ENCODE measurements at regions not wholly inside any gene's neighbourhood (a gene's known extent, or its start where the extent isn't known, plus 50 kb on each side); places are given as distances from the start of the nearest gene placed in this dataset.
A peak's percentile ranks its signal among the peaks of the same experiment; 100 is the strongest.
"Not testable (repeated sequence)": the region's sequence is repeated elsewhere in the genome, so short reads cannot be mapped to it uniquely, and the experiment has no call there.

GRCh38 chr6:6758546-6758914 lies 170.0 kb downstream of the LY86 start:
- no peaks in the 10 kb centered on the region for H3K36me3 ChIP-seq (ENCODE audit: control insufficient read depth, insufficient read depth, low read length)
- 44% methylated on average over 1 of the region's 3 CpGs for WGBS (ENCODE audit: insufficient coverage)
- H3K4me1 ChIP-seq (ENCODE audit: control insufficient read depth, insufficient read depth, low read length) = peaks cover 13% of the 10 kb centered on the region
- no peak overlapping the region for H3K27ac ChIP-seq (ENCODE audit: low read depth, low read length)
- H3K27me3 ChIP-seq (ENCODE audit: control insufficient read depth, insufficient read depth, low read length) = no peaks in the 10 kb centered on the region
- no peak for DNase-seq (ENCODE audit: low read depth in 4 of 6, low spot score in 6 of 6)
- no peak overlapping the region for H3K4me3 ChIP-seq (ENCODE audit: low read depth, low read length)
- H3K9me3 ChIP-seq (ENCODE audit: control insufficient read depth, insufficient read depth, low read length) = no peaks in the 10 kb centered on the region

GRCh38 chr6:6758915-6759654 lies 170.6 kb downstream of the LY86 start:
- no peaks in the 10 kb centered on the region for H3K9me3 ChIP-seq (ENCODE audit: control insufficient read depth, insufficient read depth, low read length)
- 18% methylated on average over 14 of the region's 22 CpGs for WGBS (ENCODE audit: insufficient coverage)
- H3K4me1 ChIP-seq (ENCODE audit: control insufficient read depth, insufficient read depth, low read length) = peaks cover 13% of the 10 kb centered on the region
- no peak overlapping the region for H3K4me3 ChIP-seq (ENCODE audit: low read depth, low read length)
- peak in 5 of 6 donors; percentile 56 to 94 (median 61) for DNase-seq (ENCODE audit: low read depth in 4 of 6, low spot score in 6 of 6)
- no peaks in the 10 kb centered on the region for H3K27me3 ChIP-seq (ENCODE audit: control insufficient read depth, insufficient read depth, low read length)
- H3K36me3 ChIP-seq (ENCODE audit: control insufficient read depth, insufficient read depth, low read length) = no peaks in the 10 kb centered on the region
- no peak overlapping the region for H3K27ac ChIP-seq (ENCODE audit: low read depth, low read length)

GRCh38 chr6:6760002-6760401 lies 171.5 kb downstream of the LY86 start:
- Histone ChIP-seq H3K4me3 (ENCODE audit: low read depth, low read length) (no peak overlapping the region), H3K9me3 (ENCODE audit: control insufficient read depth, insufficient read depth, low read length) (no peaks in the 10 kb centered on the region), H3K27me3 (ENCODE audit: control insufficient read depth, insufficient read depth, low read length) (no peaks in the 10 kb centered on the region), H3K36me3 (ENCODE audit: control insufficient read depth, insufficient read depth, low read length) (no peaks in the 10 kb centered on the region), H3K27ac (ENCODE audit: low read depth, low read length) (no peak overlapping the region), H3K4me1 (ENCODE audit: control insufficient read depth, insufficient read depth, low read length) (peaks cover 13% of the 10 kb centered on the region)
- WGBS (ENCODE audit: insufficient coverage) = no CpG with 5 or more reads among the region's 3 CpGs
- DNase-seq (ENCODE audit: low read depth in 4 of 6, low spot score in 6 of 6) = peak in 1 of 6 donors; percentile 55

- not testable (repeated sequence) for H3K27ac ChIP-seq (ENCODE audit: low read depth, low read length); H3K36me3 ChIP-seq (ENCODE audit: control insufficient read depth, insufficient read depth, low read length); H3K9me3 ChIP-seq (ENCODE audit: control insufficient read depth, insufficient read depth, low read length); H3K4me3 ChIP-seq (ENCODE audit: low read depth, low read length); H3K27me3 ChIP-seq (ENCODE audit: control insufficient read depth, insufficient read depth, low read length); DNase-seq (ENCODE audit: low read depth in 4 of 6, low spot score in 6 of 6)
- WGBS (ENCODE audit: insufficient coverage) = 93% methylated on average over 24 of the region's 27 CpGs
- peaks cover 13% of the 10 kb centered on the region for H3K4me1 ChIP-seq (ENCODE audit: control insufficient read depth, insufficient read depth, low read length)
Observed at GRCh38 chr6:6762566-6762965, 174.0 kb downstream of the LY86 start.

GRCh38 chr6:6764764-6765434 lies 176.4 kb downstream of the LY86 start:
- no peaks in the 10 kb centered on the region for H3K27me3 ChIP-seq (ENCODE audit: control insufficient read depth, insufficient read depth, low read length)
- no peaks in the 10 kb centered on the region for H3K36me3 ChIP-seq (ENCODE audit: control insufficient read depth, insufficient read depth, low read length)
- H3K9me3 ChIP-seq (ENCODE audit: control insufficient read depth, insufficient read depth, low read length) = no peaks in the 10 kb centered on the region
- 93% methylated on average over 2 of the region's 3 CpGs for WGBS (ENCODE audit: insufficient coverage)
- DNase-seq (ENCODE audit: low read depth in 4 of 6, low spot score in 6 of 6) = no peak
- H3K4me3 ChIP-seq (ENCODE audit: low read depth, low read length) = no peak overlapping the region
- no peaks in the 10 kb centered on the region for H3K4me1 ChIP-seq (ENCODE audit: control insufficient read depth, insufficient read depth, low read length)
- H3K27ac ChIP-seq (ENCODE audit: low read depth, low read length) = no peak overlapping the region

GRCh38 chr6:6766230-6766905 lies 177.8 kb downstream of the LY86 start:
- WGBS (ENCODE audit: insufficient coverage) = 93% methylated on average over 6 of the region's 6 CpGs
- H3K4me3 ChIP-seq (ENCODE audit: low read depth, low read length) = no peak overlapping the region
- H3K36me3 ChIP-seq (ENCODE audit: control insufficient read depth, insufficient read depth, low read length) = no peaks in the 10 kb centered on the region
- H3K27ac ChIP-seq (ENCODE audit: low read depth, low read length) = no peak overlapping the region
- no peaks in the 10 kb centered on the region for H3K27me3 ChIP-seq (ENCODE audit: control insufficient read depth, insufficient read depth, low read length)
- DNase-seq (ENCODE audit: low read depth in 4 of 6, low spot score in 6 of 6) = no peak
- H3K9me3 ChIP-seq (ENCODE audit: control insufficient read depth, insufficient read depth, low read length) = no peaks in the 10 kb centered on the region
- no peaks in the 10 kb centered on the region for H3K4me1 ChIP-seq (ENCODE audit: control insufficient read depth, insufficient read depth, low read length)

GRCh38 chr6:6769466-6769865 lies 180.9 kb downstream of the LY86 start:
- Histone ChIP-seq H3K36me3 (ENCODE audit: control insufficient read depth, insufficient read depth, low read length) (no peaks in the 10 kb centered on the region), H3K27ac (ENCODE audit: low read depth, low read length) (no peak overlapping the region), H3K27me3 (ENCODE audit: control insufficient read depth, insufficient read depth, low read length) (no peaks in the 10 kb centered on the region), H3K9me3 (ENCODE audit: control insufficient read depth, insufficient read depth, low read length) (no peaks in the 10 kb centered on the region), H3K4me1 (ENCODE audit: control insufficient read depth, insufficient read depth, low read length) (no peaks in the 10 kb centered on the region), H3K4me3 (ENCODE audit: low read depth, low read length) (no peak overlapping the region)
- 100% methylated on average over 1 of the region's 1 CpG for WGBS (ENCODE audit: insufficient coverage)
- DNase-seq (ENCODE audit: low read depth in 4 of 6, low spot score in 6 of 6) = no peak

GRCh38 chr6:6771224-6771945 lies 182.9 kb downstream of the LY86 start:
- Histone ChIP-seq H3K4me3 (ENCODE audit: low read depth, low read length) (no peak overlapping the region), H3K4me1 (ENCODE audit: control insufficient read depth, insufficient read depth, low read length) (no peaks in the 10 kb centered on the region), H3K9me3 (ENCODE audit: control insufficient read depth, insufficient read depth, low read length) (peaks cover 1% of the 10 kb centered on the region), H3K36me3 (ENCODE audit: control insufficient read depth, insufficient read depth, low read length) (no peaks in the 10 kb centered on the region), H3K27me3 (ENCODE audit: control insufficient read depth, insufficient read depth, low read length) (no peaks in the 10 kb centered on the region), H3K27ac (ENCODE audit: low read depth, low read length) (no peak overlapping the region)
- WGBS (ENCODE audit: insufficient coverage) = no CpG with 5 or more reads among the region's 1 CpG
- no peak for DNase-seq (ENCODE audit: low read depth in 4 of 6, low spot score in 6 of 6)

GRCh38 chr6:6771964-6772363 lies 183.4 kb downstream of the LY86 start:
- H3K27me3 ChIP-seq (ENCODE audit: control insufficient read depth, insufficient read depth, low read length) = no peaks in the 10 kb centered on the region
- no peaks in the 10 kb centered on the region for H3K4me1 ChIP-seq (ENCODE audit: control insufficient read depth, insufficient read depth, low read length)
- WGBS (ENCODE audit: insufficient coverage) = 78% methylated on average over 5 of the region's 5 CpGs
- no peak for DNase-seq (ENCODE audit: low read depth in 4 of 6, low spot score in 6 of 6)
- no peak overlapping the region for H3K4me3 ChIP-seq (ENCODE audit: low read depth, low read length)
- H3K27ac ChIP-seq (ENCODE audit: low read depth, low read length) = no peak overlapping the region
- H3K36me3 ChIP-seq (ENCODE audit: control insufficient read depth, insufficient read depth, low read length) = no peaks in the 10 kb centered on the region
- peaks cover 1% of the 10 kb centered on the region for H3K9me3 ChIP-seq (ENCODE audit: control insufficient read depth, insufficient read depth, low read length)

Data from spinal cord (tissue), 9 donors.